ENCODE measurements at regions not wholly inside any gene's neighbourhood (a gene's known extent, or its start where the extent isn't known, plus 50 kb on each side); places are given as distances from the start of the nearest gene placed in this dataset.

DNA sequence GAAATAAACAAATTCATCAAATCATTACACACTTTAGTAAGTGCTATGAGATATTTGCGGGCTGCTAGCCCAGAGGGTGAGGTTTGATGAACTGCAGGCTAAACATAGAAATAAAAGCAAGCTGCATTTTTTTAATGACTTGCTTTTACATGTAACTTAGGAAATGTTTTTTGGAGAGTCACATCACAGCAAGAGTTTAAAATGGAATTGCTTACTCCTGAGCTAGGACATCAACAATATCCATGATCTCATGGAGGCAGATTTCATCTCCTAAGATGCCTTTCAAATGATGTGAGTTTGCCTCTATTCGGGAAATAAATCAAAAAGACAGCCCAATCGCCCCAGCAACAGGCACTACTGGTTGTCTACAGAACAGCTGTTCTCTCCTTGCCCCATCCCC is 73.4 kb upstream of the CD44 start:
- peaks cover 10% of the 10 kb centered on the region for H3K27me3 Mint-ChIP-seq (ENCODE audit: low read depth)
- no peak overlapping the region for H3K27ac Mint-ChIP-seq

DNA sequence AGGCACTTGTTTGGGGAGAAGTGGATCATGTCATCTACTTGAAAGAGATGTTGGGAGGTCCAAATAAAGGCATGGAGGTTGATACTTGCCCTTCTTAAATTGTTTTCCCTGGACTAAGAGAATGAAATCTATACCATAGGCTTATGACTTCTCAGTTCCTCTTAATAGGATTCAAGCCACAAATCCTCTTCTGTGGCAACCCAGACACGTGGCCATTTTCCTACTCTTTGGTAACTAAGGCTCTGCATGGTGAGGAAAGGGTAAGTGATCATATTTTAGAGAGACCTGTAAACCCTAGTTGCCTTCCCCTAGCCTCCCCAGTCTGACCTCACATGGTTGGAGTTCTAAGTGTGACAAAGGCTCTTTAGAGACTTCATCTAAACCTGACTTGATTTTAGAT is 72.9 kb upstream of the CD44 start:
- H3K27me3 Mint-ChIP-seq (ENCODE audit: low read depth) = peaks cover 14% of the 10 kb centered on the region
- H3K27ac Mint-ChIP-seq = no peak overlapping the region
- no peak for DNase-seq (ENCODE audit: low spot score)
- peaks cover 23% of the 10 kb centered on the region for H3K36me3 Mint-ChIP-seq (ENCODE audit: low read depth)
- peak overlapping the region; percentile 57 for H3K4me3 Mint-ChIP-seq
- peaks cover 29% of the 10 kb centered on the region for H3K9me3 Mint-ChIP-seq
- H3K4me1 Mint-ChIP-seq (ENCODE audit: low read depth) = peaks cover 26% of the 10 kb centered on the region

More for the DNA sequence above, 73.4 kb upstream of the CD44 start:
- DNase-seq (ENCODE audit: low spot score) = no peak
- Mint-ChIP-seq H3K4me3 (no peak overlapping the region), H3K4me1 (ENCODE audit: low read depth) (peaks cover 26% of the 10 kb centered on the region), H3K9me3 (peaks cover 24% of the 10 kb centered on the region), H3K36me3 (ENCODE audit: low read depth) (peaks cover 21% of the 10 kb centered on the region)

DNA sequence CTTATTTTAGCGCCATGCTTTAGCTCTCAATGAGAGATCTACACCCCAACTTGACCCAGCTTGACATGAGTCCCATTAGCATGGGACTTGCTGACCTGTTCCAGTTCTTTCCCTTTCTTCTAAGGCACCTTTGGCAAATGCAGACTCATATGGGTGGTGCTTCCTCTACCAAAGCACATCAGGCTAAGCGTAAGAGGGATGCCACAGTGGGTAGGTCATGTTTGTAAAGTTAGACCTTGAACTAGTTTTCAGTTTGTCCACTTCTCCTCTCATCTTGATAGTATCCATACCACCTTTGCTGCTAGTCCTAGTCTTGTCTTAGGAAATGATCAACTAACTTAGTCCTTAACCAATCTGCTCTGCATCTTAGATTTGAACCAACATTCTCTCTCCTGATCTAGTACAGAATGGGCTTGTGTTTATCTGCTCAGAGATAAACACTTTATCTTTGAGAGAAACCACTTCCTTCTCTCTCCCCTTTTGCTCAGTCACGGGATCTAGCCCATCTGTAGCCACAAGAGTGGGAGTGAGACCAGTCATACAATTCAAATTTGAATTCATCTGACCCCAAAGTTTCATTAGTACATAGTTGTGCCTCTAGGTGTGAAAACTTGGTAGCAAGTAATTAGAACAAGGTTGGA is 72.1 kb upstream of the CD44 start:
- peaks cover 29% of the 10 kb centered on the region for H3K9me3 Mint-ChIP-seq
- peak overlapping the region; percentile 57 for H3K4me3 Mint-ChIP-seq
- peaks cover 23% of the 10 kb centered on the region for H3K36me3 Mint-ChIP-seq (ENCODE audit: low read depth)
- H3K27me3 Mint-ChIP-seq (ENCODE audit: low read depth) = peaks cover 14% of the 10 kb centered on the region
- H3K27ac Mint-ChIP-seq = peak overlapping the region; percentile 76
- DNase-seq (ENCODE audit: low spot score) = peak; percentile 66
- H3K4me1 Mint-ChIP-seq (ENCODE audit: low read depth) = peaks cover 26% of the 10 kb centered on the region

DNA sequence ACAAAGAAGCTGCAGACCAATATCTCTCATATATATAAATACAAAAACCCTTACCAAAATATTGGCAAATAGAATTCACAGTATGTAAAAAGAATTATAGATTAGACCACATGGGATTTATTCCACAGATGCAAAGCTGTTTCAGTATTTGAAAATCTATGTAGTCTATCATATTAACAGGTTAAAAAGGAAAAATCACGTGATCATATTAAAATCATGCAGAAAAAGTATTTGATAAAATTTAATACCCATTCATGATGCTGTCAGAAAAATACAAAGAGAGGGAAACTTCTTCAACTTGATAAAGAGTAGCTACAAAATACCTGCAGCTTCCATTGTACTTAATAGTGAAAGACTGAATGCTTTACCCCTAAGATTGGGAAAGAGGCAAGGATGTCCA is 67.2 kb upstream of the CD44 start:
- H3K4me1 Mint-ChIP-seq (ENCODE audit: low read depth) = peaks cover 29% of the 10 kb centered on the region

DNA sequence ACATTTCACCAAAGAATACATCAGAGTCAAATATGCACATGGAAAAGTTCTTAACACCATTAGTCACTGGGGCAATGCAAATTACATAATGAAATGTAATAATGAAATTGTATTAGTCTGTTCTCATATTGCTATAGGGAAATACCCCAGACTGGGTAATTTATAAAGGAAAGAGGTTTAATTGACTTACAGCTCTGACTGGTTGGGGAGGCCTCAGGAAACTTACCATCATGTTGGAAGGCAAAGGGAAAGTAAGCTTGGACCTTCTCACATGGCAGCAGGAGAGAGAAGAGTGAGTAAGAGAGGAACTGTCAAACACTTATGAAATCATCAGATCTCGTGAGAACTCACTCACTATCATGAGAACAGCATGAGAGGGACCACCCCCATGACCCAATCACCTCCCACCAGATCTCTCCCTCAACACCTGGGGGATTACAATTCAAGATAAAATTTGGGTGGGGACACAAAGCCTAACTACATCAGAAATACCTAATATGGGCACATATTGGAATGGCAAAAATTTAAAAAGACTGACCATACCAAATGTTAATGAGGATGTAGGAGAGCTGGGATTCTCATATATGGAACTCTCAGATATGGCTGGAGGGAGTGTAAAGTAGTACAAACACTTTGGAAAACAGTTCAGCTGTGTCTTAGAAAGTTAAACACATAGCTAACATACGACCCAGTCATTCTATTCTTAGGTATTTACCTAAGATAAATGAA is 65.1 kb upstream of the CD44 start:
- H3K4me1 Mint-ChIP-seq (ENCODE audit: low read depth) = peaks cover 35% of the 10 kb centered on the region
- H3K27me3 Mint-ChIP-seq (ENCODE audit: low read depth) = peaks cover 5% of the 10 kb centered on the region
- H3K27ac Mint-ChIP-seq = no peak overlapping the region
- DNase-seq (ENCODE audit: low spot score) = no peak
- no peak overlapping the region for H3K4me3 Mint-ChIP-seq
- H3K9me3 Mint-ChIP-seq = peaks cover 20% of the 10 kb centered on the region
- H3K36me3 Mint-ChIP-seq (ENCODE audit: low read depth) = peaks cover 15% of the 10 kb centered on the region

More for the DNA sequence above, 67.2 kb upstream of the CD44 start:
- peaks cover 29% of the 10 kb centered on the region for H3K9me3 Mint-ChIP-seq
- H3K36me3 Mint-ChIP-seq (ENCODE audit: low read depth) = peaks cover 21% of the 10 kb centered on the region
- no peak for DNase-seq (ENCODE audit: low spot score)
- H3K27ac Mint-ChIP-seq = no peak overlapping the region
- H3K27me3 Mint-ChIP-seq (ENCODE audit: low read depth) = peaks cover 5% of the 10 kb centered on the region
- no peak overlapping the region for H3K4me3 Mint-ChIP-seq

DNA sequence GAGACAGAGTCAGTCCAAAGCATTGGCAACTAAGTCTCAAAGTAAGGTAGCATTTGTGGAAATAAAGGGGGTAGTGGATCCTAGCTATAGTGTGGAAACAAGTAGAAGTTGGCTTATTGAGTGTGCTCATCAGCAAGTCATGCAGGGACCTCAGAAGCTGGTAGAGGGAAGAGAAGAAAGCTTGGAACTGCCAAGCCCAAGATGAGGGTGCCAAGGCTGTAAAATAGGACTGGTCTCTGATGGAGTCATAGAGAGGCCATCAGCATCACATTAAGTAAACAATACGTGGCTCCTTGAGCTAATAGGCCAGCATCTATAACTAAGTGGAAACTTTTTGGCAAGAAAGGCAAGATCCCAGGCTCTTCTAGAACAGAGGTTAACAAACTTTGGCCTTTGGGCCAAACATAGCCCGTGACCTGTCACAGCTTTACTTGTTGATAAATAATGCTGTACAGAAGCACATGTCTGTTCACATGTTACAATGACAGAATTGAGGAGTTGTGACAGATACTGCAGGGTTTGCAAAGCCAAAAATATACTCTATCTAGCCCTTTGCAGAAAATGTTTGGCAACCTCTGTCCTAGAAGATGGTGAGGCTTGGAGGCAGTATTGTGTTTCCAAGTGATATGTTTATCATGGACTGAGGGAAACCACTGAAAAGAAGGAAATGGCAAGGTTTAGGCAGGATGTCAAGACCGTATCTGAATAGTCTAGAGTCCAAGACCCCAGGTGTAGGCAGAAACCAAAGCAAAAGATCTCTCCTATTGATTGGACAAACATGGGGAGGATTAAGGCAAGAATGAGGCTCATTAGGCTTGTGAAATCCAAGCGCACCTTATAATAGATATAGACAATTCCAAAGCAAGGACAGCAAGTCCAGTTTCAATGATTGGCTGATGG is 62.5 kb upstream of the CD44 start:
- H3K4me1 Mint-ChIP-seq (ENCODE audit: low read depth) = peaks cover 49% of the 10 kb centered on the region
- no peak for DNase-seq (ENCODE audit: low spot score)
- H3K27ac Mint-ChIP-seq = peak overlapping the region; percentile 37
- H3K27me3 Mint-ChIP-seq (ENCODE audit: low read depth) = peaks cover 7% of the 10 kb centered on the region
- peak overlapping the region; percentile 43 for H3K4me3 Mint-ChIP-seq
- peaks cover 11% of the 10 kb centered on the region for H3K36me3 Mint-ChIP-seq (ENCODE audit: low read depth)
- H3K9me3 Mint-ChIP-seq = no peaks in the 10 kb centered on the region

DNA sequence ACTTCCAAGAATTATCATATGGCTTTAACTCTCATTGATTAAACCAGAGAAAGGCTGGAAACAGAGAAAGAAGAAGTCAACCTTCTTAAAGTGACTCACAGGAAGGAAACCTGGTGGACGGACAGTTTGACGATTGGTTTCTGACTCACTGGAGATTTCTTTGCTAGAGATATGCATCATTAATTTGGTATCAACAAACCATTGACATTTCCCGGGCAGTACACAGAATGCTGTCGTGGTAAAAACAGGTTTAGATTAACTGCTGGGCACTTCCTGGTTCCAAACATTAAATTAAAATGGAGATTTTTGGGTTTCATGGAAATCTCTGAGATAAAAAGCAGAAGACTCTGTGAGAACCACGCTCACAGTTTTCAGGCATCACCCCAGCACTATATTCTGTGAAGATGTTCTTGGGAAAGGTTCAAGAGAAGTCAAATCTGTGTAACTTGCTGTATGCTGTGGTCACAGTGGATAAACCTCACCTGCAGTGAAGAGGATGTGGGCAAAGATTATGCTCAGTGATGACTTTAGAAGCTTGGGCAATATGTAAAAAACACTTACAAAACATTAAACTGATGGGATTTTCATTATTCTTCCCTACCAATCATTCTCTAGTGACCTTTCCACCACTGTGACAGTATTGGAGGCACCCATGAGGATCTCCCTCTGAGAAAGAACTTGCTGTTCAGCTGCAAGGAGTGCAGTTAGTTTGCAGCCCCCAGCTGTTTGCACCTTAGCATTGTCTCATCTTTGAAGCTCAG is 61.1 kb upstream of the CD44 start:
- H3K36me3 Mint-ChIP-seq (ENCODE audit: low read depth) = peaks cover 11% of the 10 kb centered on the region
- peaks cover 10% of the 10 kb centered on the region for H3K27me3 Mint-ChIP-seq (ENCODE audit: low read depth)
- H3K4me3 Mint-ChIP-seq = peak overlapping the region; percentile 83
- no peaks in the 10 kb centered on the region for H3K9me3 Mint-ChIP-seq
- H3K27ac Mint-ChIP-seq = peak overlapping the region; percentile 93
- DNase-seq (ENCODE audit: low spot score) = peak; percentile 67
- peaks cover 60% of the 10 kb centered on the region for H3K4me1 Mint-ChIP-seq (ENCODE audit: low read depth)

DNA sequence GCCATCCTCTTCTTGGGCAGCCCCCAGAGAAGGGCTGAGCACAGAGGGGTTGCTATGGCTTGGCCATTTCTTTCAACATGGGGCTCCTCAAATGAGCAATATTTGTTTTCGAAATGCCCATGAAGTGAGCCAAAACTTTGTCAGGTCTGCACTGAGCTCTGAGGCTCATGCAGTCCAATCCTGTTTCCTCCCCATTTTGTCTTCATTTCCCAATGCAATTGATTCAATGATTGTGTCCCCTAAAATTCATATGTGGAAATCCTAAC is 60.6 kb upstream of the CD44 start:
- H3K27me3 Mint-ChIP-seq (ENCODE audit: low read depth) = peaks cover 10% of the 10 kb centered on the region
- H3K4me3 Mint-ChIP-seq = peak overlapping the region; percentile 83

DNA sequence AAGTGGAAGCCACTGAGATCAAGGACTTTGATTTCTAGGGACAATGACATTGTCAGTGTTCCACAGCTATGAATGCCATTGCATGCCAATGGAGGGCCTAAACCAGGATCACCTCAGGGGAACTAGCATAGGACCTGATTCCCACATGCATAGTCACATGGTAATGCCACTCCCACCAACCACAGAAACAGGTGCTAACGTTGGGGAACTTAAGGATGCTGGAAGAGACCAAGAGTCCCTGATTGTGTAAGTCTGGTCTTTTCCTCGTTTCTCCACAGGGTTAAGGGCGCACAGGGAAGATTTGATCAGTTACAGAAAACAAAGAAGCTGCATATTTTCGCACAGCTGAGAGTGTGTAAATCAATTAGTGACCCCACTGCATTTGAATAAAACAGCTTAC is 59.4 kb upstream of the CD44 start:
- Mint-ChIP-seq H3K4me1 (ENCODE audit: low read depth) (peaks cover 72% of the 10 kb centered on the region), H3K27me3 (ENCODE audit: low read depth) (peaks cover 10% of the 10 kb centered on the region), H3K36me3 (ENCODE audit: low read depth) (peaks cover 10% of the 10 kb centered on the region), H3K4me3 (no peak overlapping the region), H3K9me3 (no peaks in the 10 kb centered on the region), H3K27ac (no peak overlapping the region)
- DNase-seq (ENCODE audit: low spot score) = no peak

More for the DNA sequence above, 60.6 kb upstream of the CD44 start:
- peaks cover 63% of the 10 kb centered on the region for H3K4me1 Mint-ChIP-seq (ENCODE audit: low read depth)
- H3K27ac Mint-ChIP-seq = peak overlapping the region; percentile 93
- no peak for DNase-seq (ENCODE audit: low spot score)
- H3K9me3 Mint-ChIP-seq = no peaks in the 10 kb centered on the region
- H3K36me3 Mint-ChIP-seq (ENCODE audit: low read depth) = peaks cover 10% of the 10 kb centered on the region

DNA sequence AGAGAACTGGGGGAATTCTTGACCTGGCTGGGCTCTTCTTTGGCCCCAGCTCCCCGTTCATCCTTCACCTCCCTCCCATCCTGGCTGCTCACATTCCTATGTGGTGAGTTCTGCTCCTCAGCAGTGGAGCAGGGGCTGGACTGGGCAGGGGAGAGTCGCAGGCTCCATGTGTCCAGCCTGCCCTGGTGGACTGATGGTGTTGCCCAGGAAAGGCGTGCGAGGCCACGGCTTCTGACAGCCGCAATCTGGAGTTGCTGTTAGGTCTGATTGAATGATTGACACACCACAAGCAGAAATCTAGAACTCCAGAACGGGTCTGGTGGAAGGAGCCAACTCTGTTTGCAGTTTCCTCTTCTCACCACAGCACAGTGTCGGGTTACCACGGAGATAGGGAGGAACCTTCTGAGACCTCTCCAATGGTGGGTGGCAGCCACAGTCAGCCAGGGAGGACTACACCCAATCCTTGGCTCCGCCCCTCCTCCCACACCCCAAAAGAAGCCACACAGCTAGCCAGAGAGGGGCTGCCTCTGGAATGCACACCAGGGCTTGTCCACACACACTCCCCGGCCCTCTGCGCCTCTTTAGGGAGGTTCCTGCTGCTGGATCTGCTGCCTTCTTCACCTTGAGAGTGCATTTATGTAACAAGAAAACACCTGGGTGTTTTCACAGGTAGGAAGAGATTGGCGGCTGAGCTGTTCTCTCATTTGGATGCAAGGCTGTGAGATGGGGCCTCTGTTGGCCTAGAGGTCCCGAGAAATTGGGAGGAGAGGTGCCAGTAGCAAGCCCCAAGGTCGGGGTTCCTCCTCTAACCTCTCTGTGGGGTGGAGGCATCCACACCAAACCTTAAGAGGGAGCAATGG is 56.4 kb upstream of the CD44 start:
- Mint-ChIP-seq H3K9me3 (no peaks in the 10 kb centered on the region), H3K4me1 (ENCODE audit: low read depth) (peaks cover 65% of the 10 kb centered on the region), H3K27me3 (ENCODE audit: low read depth) (peaks cover 10% of the 10 kb centered on the region), H3K4me3 (peak overlapping the region; percentile 69), H3K27ac (peak overlapping the region; percentile 86), H3K36me3 (ENCODE audit: low read depth) (peaks cover 10% of the 10 kb centered on the region)
- peak; percentile 83 for DNase-seq (ENCODE audit: low spot score)

DNA sequence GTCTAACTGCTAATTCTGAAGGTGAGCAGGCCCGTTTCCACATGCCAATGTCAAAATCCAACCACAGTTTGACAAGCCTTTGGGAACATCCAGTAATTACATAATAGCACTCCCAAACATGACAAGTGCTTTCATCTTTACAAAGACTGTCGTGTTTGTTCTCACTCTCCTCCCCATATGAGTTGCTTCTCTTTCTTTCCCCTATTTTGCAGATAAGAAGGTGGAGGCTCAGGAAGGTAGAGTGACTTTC is 55.9 kb upstream of the CD44 start:
- Mint-ChIP-seq H3K36me3 (ENCODE audit: low read depth) (peaks cover 10% of the 10 kb centered on the region), H3K27ac (peak overlapping the region; percentile 86), H3K9me3 (no peaks in the 10 kb centered on the region), H3K4me3 (peak overlapping the region; percentile 69), H3K4me1 (ENCODE audit: low read depth) (peaks cover 65% of the 10 kb centered on the region), H3K27me3 (ENCODE audit: low read depth) (peaks cover 10% of the 10 kb centered on the region)
- no peak for DNase-seq (ENCODE audit: low spot score)

DNA sequence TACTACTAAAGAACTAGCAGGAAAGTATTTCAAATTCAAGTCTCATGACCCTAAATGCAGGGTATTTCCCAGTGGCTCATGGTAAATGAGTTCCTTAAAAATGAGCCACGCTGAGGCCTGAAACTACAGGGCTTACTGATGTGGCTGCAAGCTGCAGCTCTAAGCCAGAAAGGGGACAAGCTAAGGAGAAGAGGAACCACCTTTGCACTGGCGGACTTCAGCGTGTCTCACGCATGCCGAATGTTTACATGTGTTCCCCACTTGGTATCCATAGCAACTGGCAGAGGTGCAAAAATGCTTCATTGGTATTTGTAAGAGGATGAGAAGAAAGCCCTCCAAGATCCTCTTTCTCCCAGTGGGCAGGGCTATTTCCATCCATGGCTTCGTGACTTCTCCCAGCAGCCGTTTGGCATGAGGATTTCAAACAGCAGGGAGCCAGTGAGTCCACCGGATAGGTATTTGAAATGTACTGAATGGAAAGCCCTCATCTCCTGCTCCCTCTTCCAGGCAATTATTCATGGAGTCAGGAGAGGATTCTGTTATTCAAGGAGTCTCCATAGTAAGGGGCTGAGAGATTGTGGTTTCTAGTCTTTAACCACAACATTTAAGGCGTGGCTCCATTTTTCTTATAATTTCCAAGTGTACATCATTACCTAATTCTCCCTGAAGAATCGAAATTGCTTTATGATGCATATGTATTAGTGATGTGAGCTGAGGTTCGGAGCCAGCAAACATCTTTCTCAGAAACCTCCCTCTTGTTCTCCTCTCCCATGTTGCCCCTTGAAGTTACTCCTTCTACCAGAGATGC is 55.3 kb upstream of the CD44 start:
- no peaks in the 10 kb centered on the region for H3K9me3 Mint-ChIP-seq
- peaks cover 10% of the 10 kb centered on the region for H3K27me3 Mint-ChIP-seq (ENCODE audit: low read depth)

More for the DNA sequence above, 55.3 kb upstream of the CD44 start:
- Mint-ChIP-seq H3K4me1 (ENCODE audit: low read depth) (peaks cover 65% of the 10 kb centered on the region), H3K27ac (peak overlapping the region; percentile 86), H3K4me3 (peak overlapping the region; percentile 69), H3K36me3 (ENCODE audit: low read depth) (peaks cover 10% of the 10 kb centered on the region)
- DNase-seq (ENCODE audit: low spot score) = peak; percentile 63
